ENCODE measurements at regions not wholly inside any gene's neighbourhood (a gene's known extent, or its start where the extent isn't known, plus 50 kb on each side); places are given as distances from the start of the nearest gene placed in this dataset.
A peak's percentile ranks its signal among the peaks of the same experiment; 100 is the strongest.

GRCh38 chr5:61263561-61264272 lies 68.3 kb upstream of the ZSWIM6 start:
- DNase-seq, result no peak

GRCh38 chr5:61264273-61264661 lies 67.8 kb upstream of the ZSWIM6 start:
- no peak for DNase-seq

GRCh38 chr5:61267116-61267515 lies 64.9 kb upstream of the ZSWIM6 start:
- DNase-seq, result no peak

- DNase-seq, result no peak
These were observed 63.2 kb upstream of the ZSWIM6 start for GRCh38 chr5:61268871-61269270.

- DNase-seq, result no peak
These were observed 61.4 kb upstream of the ZSWIM6 start for GRCh38 chr5:61270510-61271165.

GRCh38 chr5:61272688-61273087 lies 59.4 kb upstream of the ZSWIM6 start:
- no peak for DNase-seq

- DNase-seq, result no peak
These were observed 58.6 kb upstream of the ZSWIM6 start for GRCh38 chr5:61273279-61273975.

GRCh38 chr5:61274511-61274911 lies 57.5 kb upstream of the ZSWIM6 start:
- DNase-seq, result no peak

- no peak for DNase-seq
These were observed 56.2 kb upstream of the ZSWIM6 start for GRCh38 chr5:61275841-61276240.

GRCh38 chr5:61277190-61277589 lies 54.9 kb upstream of the ZSWIM6 start:
- no peak for DNase-seq

- no peak for DNase-seq
These were observed 54.3 kb upstream of the ZSWIM6 start for GRCh38 chr5:61277781-61278180.

GRCh38 chr5:61279725-61280124 lies 52.3 kb upstream of the ZSWIM6 start:
- no peak for DNase-seq

GRCh38 chr5:61280205-61280604 lies 51.9 kb upstream of the ZSWIM6 start:
- DNase-seq, result peak; percentile 35

GRCh38 chr5:61280761-61281427 lies 51.2 kb upstream of the ZSWIM6 start:
- peak; percentile 25 for DNase-seq

GRCh38 chr5:61281686-61282085 lies 50.4 kb upstream of the ZSWIM6 start:
- DNase-seq, result no peak
